Suprapubic skin (tissue), 4 donors: ENCODE measurements at regions not wholly inside any gene's neighbourhood (a gene's known extent, or its start where the extent isn't known, plus 50 kb on each side); places are given as distances from the start of the nearest gene placed in this dataset.
"Not testable (repeated sequence)": the region's sequence is repeated elsewhere in the genome, so short reads cannot be mapped to it uniquely, and the experiment has no call there.

Experiments
- DNase-seq, 2 donors: peaks; one replicate each; pipeline ENCODE4 v3.0.0-alpha.2; 2019; ENCODE audit warnings: low spot score in 2 of 2
- H3K27ac ChIP-seq: fragments of 200-600 bp; sonication (generic); one replicate; pipeline ENCODE4 v1.5.1; 2019
- H3K27me3 ChIP-seq: fragments of 200-600 bp; sonication (generic); one replicate; pipeline ENCODE4 v1.5.1; 2019
- H3K36me3 ChIP-seq: fragments of 200-600 bp; sonication (generic); one replicate; pipeline ENCODE4 v1.5.1; 2019
- H3K4me1 ChIP-seq: fragments of 200-600 bp; sonication (generic); one replicate; pipeline ENCODE4 v1.5.1; 2019
- H3K4me3 ChIP-seq: fragments of 200-600 bp; sonication (generic); one replicate; pipeline ENCODE4 v1.5.1; 2019; ENCODE audit warnings: mild to moderate bottlenecking
- H3K9me3 ChIP-seq: fragments of 200-600 bp; sonication (generic); one replicate; pipeline ENCODE4 v1.5.1; 2019
- EP300 ChIP-seq: sonication (generic); formaldehyde crosslinking; IDR thresholded peaks from one replicate; pipeline ENCODE4 v1.6.1; 2017; ENCODE audit warnings: antibody characterized with exemption
- POLR2A ChIP-seq, 2 donors: fragments of 450-650 bp; IDR thresholded peaks; one replicate each; pipeline ENCODE4 v1.6.1; 2017; ENCODE audit warnings: antibody characterized with exemption in 2 of 2, mild to moderate bottlenecking in 2 of 2, moderate library complexity in 2 of 2
- POLR2AphosphoS5 ChIP-seq, 3 donors: sonication (generic); formaldehyde crosslinking; IDR thresholded peaks; one replicate each; pipeline ENCODE4 v1.6.1; 2017; ENCODE audit warnings: antibody characterized with exemption in 3 of 3
- WGBS: methylation state at CpG from one replicate; pipeline ENCODE4 v1.1.5; 2018; 5-methylcytosine and 5-hydroxymethylcytosine counted together
- TF ChIP-seq, protein P1 (sequence below), 2 donors: fragments of 200-600 bp in 1 of 2; fragments of 450-650 bp in 1 of 2; sonication (generic) in 1 of 2; IDR thresholded peaks; one replicate each; pipeline ENCODE4 v1.5.1; 2016 to 2019; ENCODE audit warnings: antibody characterized with exemption in 2 of 2, mild to moderate bottlenecking in 1 of 2, moderate library complexity in 1 of 2

DNA sequence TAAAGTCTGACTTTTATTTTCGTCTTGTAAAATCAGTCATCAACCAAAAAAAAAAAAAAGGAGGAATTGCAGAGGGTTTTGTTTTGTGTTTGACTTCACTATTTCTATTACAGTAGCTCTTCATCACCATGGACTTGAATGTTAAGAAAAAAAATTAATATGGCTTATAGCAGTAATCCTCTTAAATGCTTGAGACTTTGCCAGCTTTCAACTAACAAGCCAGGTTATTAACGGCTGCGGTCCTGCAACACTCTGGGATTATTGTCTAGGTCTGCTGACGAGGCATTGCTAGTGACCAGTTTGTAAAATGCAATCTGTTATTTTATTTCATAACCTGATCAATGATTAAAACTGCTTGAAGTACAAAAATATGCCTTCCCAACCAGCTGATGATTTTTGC is 647.2 kb upstream of the KLHL1 start:
- TF ChIP-seq EP300 (no peak), POLR2A (IDR thresholded peaks at IDR 0.05) (no peak), POLR2AphosphoS5 (IDR thresholded peaks at IDR 0.05) (no peak)
- TF ChIP-seq, protein P1, sequence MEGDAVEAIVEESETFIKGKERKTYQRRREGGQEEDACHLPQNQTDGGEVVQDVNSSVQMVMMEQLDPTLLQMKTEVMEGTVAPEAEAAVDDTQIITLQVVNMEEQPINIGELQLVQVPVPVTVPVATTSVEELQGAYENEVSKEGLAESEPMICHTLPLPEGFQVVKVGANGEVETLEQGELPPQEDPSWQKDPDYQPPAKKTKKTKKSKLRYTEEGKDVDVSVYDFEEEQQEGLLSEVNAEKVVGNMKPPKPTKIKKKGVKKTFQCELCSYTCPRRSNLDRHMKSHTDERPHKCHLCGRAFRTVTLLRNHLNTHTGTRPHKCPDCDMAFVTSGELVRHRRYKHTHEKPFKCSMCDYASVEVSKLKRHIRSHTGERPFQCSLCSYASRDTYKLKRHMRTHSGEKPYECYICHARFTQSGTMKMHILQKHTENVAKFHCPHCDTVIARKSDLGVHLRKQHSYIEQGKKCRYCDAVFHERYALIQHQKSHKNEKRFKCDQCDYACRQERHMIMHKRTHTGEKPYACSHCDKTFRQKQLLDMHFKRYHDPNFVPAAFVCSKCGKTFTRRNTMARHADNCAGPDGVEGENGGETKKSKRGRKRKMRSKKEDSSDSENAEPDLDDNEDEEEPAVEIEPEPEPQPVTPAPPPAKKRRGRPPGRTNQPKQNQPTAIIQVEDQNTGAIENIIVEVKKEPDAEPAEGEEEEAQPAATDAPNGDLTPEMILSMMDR (IDR thresholded peaks at IDR 0.05), result no peak
- Histone ChIP-seq H3K27ac (no peak overlapping the region), H3K4me3 (no peak overlapping the region), H3K36me3 (no peaks in the 10 kb centered on the region), H3K4me1 (no peaks in the 10 kb centered on the region), H3K27me3 (no peaks in the 10 kb centered on the region), H3K9me3 (no peaks in the 10 kb centered on the region)
- DNase-seq, result no peak
- WGBS, result 53% methylated on average over 4 of the region's 4 CpGs

DNA sequence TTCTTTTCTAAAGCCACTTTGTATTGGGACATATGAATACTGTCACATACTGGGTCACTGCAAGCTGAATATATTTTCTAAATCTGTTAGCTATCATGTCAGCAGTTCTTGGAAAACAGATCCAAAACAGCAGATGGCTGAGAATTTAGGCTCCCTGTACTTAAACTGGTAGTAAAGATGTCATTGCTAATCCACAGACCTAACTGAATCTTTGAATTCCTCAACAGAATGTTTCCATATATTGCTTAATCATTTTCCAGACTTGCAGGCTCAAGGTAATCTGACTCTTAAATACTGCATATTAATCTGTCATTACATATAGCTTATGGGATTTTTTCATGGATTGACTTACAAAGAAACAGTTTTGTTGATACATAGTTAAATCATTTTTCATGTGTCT is 639.0 kb upstream of the KLHL1 start:
- TF ChIP-seq EP300 (no peak), POLR2AphosphoS5 (IDR thresholded peaks at IDR 0.05) (no peak), POLR2A (IDR thresholded peaks at IDR 0.05) (no peak)
- TF ChIP-seq, protein P1 (IDR thresholded peaks at IDR 0.05), result no peak
- Histone ChIP-seq H3K27me3 (no peaks in the 10 kb centered on the region), H3K36me3 (no peaks in the 10 kb centered on the region), H3K4me3 (no peak overlapping the region), H3K9me3 (no peaks in the 10 kb centered on the region), H3K4me1 (no peaks in the 10 kb centered on the region), H3K27ac (no peak overlapping the region)
- DNase-seq, result no peak

DNA sequence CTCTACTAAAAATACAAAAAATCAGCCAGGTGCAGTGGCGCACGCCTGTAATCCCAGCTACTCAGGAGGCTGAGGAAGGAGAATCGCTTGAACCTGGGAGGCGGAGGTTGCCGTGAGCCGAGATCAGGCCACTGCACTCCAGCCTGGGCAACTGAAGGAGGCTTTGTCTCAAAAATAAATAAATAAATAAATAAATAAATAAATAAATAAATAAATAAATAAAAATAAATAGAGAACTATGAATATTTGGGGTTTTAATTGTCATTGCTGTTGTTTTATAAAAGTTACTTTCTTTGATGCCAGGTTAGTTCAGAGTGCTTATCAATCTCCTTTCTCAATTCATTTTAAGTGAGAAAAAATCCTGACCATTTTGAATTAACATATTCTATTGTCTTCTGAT is 638.2 kb upstream of the KLHL1 start:
- H3K4me3 ChIP-seq, DNase-seq, H3K27ac ChIP-seq, H3K27me3 ChIP-seq, H3K4me1 ChIP-seq, H3K36me3 ChIP-seq, H3K9me3 ChIP-seq: not testable (repeated sequence)
- WGBS, result 96% methylated on average over 6 of the region's 6 CpGs

GRCh38 chr13:70736622-70737317 is 628.5 kb upstream of the KLHL1 start:
- DNase-seq, result no peak
- Histone ChIP-seq H3K4me1 (no peaks in the 10 kb centered on the region), H3K27ac (no peak overlapping the region), H3K9me3 (peaks cover 3% of the 10 kb centered on the region), H3K27me3 (no peaks in the 10 kb centered on the region), H3K4me3 (no peak overlapping the region), H3K36me3 (no peaks in the 10 kb centered on the region)
- 81% methylated on average over 1 of the region's 1 CpG for WGBS
- TF ChIP-seq, protein P1 (IDR thresholded peaks at IDR 0.05), result no peak
- TF ChIP-seq POLR2AphosphoS5 (IDR thresholded peaks at IDR 0.05) (no peak), EP300 (no peak), POLR2A (IDR thresholded peaks at IDR 0.05) (no peak)

DNA sequence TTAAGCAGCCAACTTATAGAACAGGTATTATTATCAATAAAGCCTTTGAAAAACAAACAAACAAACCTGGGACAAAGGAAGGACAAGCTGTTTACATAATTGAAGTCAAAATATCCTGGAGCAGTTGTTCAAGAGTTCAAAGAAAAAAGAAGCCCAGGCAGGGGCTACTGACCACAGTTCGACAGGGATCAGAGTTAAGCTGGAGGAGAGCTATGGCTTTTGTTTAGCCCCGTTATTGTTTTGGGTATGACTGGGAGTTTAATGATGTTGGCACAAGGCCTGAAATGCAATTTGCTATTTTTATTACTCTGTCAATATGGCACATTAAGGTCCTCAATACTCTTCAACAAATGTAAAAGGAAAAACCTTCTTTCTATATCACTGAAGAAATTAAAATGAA is 624.4 kb upstream of the KLHL1 start:
- Histone ChIP-seq H3K27me3 (no peaks in the 10 kb centered on the region), H3K36me3 (no peaks in the 10 kb centered on the region), H3K27ac (no peak overlapping the region), H3K4me1 (no peaks in the 10 kb centered on the region), H3K4me3 (no peak overlapping the region), H3K9me3 (no peaks in the 10 kb centered on the region)
- TF ChIP-seq, protein P1 (IDR thresholded peaks at IDR 0.05), result no peak
- TF ChIP-seq POLR2AphosphoS5 (IDR thresholded peaks at IDR 0.05), result no peak
- TF ChIP-seq EP300, result no peak
- no peak for TF ChIP-seq POLR2A (IDR thresholded peaks at IDR 0.05)
- DNase-seq, result no peak
- WGBS, result 42% methylated on average over 2 of the region's 2 CpGs

DNA sequence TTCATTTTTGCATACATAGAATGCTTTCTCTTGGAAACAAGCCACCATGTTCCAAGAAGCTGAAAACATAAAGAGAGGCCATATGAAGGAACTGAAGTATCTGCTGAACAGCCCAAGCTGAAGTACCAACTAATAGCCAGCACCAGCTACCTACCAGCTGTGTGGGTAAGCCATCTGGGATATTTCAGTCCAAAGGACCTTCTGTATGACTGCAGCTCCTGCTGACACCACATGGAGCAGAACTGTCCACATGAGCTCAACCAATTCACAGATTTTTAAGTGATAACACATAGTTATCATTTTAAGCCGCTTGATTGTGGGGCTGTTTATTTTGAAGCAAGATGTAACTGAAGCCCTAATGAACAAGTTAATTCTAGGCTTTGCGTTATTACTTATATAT is 621.1 kb upstream of the KLHL1 start:
- Histone ChIP-seq H3K27me3 (no peaks in the 10 kb centered on the region), H3K27ac (no peak overlapping the region), H3K36me3 (no peaks in the 10 kb centered on the region), H3K4me3 (no peak overlapping the region), H3K9me3 (no peaks in the 10 kb centered on the region), H3K4me1 (no peaks in the 10 kb centered on the region)
- no peak for DNase-seq
- TF ChIP-seq POLR2A (IDR thresholded peaks at IDR 0.05) (no peak), EP300 (no peak), POLR2AphosphoS5 (IDR thresholded peaks at IDR 0.05) (no peak)
- TF ChIP-seq, protein P1 (IDR thresholded peaks at IDR 0.05), result no peak
- WGBS, result 92% methylated on average over 2 of the region's 2 CpGs
